ENCODE measurements at regions not wholly inside any gene's neighbourhood (a gene's known extent, or its start where the extent isn't known, plus 50 kb on each side); places are given as distances from the start of the nearest gene placed in this dataset.

DNA sequence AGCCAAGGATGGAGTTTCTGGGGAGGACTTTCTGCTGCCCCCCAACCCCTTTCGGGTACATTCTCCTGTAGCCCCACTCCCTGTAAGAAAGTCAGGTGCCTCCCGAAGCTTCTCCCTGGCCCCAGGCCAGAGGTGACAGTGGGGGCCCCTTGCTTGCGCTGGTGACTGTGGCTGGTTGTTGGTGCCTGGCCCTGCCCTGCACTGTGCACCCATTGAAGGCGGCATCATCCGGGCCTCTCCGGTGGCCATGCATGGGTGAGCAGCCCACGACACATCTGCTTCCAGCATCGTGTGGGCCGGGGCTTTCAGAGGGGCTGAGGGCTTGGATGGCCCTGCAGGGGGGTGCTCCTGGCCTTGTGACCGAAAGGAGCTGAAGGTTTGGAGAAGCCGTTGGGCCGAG, 297.0 kb downstream of the SEC14L1 start (continued):
- no peak for TF ChIP-seq PCBP2 (IDR thresholded peaks at IDR 0.05; ENCODE audit: low read depth, low read length, poor library complexity, severe bottlenecking)
- no peak for TF ChIP-seq ZNF436 (CRISPR knock-in tag; IDR thresholded peaks at IDR 0.05)
- no peak for TF ChIP-seq EP400 (IDR thresholded peaks at IDR 0.05)

DNA sequence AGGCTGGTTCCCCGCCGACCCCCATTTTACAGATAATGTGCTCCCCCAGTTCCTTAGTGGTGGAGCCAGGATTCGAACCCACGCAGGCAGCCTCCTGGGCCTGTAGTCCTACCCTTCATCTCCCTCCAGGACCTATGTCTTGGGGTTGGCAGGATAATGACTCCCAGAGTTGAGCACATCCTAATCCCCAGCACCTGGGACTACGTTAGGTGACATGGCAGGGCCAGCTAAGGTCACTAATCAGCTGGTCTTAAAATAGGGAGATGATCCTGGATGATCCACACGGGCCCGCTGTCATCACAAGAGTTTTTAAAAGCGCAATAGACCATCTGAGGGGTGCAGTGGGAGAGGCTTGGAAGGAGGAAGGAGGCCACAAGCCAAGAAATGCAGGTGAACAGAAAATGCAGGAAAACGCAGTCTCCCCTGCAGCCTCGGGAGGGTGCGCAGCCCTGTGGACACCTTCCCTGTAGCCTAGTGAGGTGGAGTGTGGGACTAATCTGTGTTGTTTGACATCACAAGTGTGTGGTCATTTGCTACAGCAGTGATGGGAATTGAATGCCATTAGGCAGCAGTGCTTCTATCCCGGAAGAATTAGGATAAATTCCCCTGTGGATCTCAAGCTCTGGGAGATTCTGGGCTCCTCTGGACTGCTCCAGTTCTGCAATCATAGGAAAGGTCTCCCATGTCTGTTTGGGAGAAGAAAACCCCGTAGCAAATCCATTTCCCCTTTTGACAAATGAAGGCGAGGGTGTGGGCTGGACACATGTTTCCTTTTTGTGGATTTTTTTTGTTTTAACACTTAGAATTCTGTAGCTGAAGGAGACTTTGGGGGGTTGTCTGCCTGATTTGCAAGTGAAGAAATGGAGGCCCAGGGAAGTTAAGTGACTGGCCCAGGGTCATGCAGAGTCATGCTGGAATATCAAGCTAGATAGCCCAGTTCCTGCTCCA, 297.7 kb downstream of the SEC14L1 start:
- Histone ChIP-seq H3K4me3 (no peak overlapping the region), H3K79me2 (ENCODE audit: control insufficient read depth, insufficient read depth, low read length) (peaks cover 51% of the 10 kb centered on the region), H3K9me3 (replicated peaks; ENCODE audit: control insufficient read depth, insufficient read depth, low read depth, low read length) (no peaks in the 10 kb centered on the region), H3K4me2 (ENCODE audit: insufficient read depth, low read length) (no peak overlapping the region), H3K27me3 (ENCODE audit: control insufficient read depth in 2 of 2, insufficient read depth in 2 of 2, low read length in 2 of 2) (no peaks in the 10 kb centered on the region), H3K9me1 (ENCODE audit: control insufficient read depth, insufficient read depth, low read length) (peaks cover 7% of the 10 kb centered on the region), H3K36me3 (ENCODE audit: control insufficient read depth, insufficient read depth, low read length) (peaks cover 13% of the 10 kb centered on the region; the same call in 1 of the 3 replicates), H3K27ac (ENCODE audit: extremely low read depth, low read depth, low read length) (0 out of 3 replicates have a peak overlapping the region, but pooled peaks have one; percentile 10), H4K20me1 (replicated peaks; ENCODE audit: control insufficient read depth, insufficient read depth, low read length) (peaks cover 53% of the 10 kb centered on the region), H3K9ac (ENCODE audit: insufficient read depth in 1 of 2, low read depth in 2 of 2, low read length in 2 of 2) (peak overlapping the region in 1 of 2 experiments; percentile 43; a peak in 2 of 4 replicates), H3K4me1 (replicated peaks in 1 of 2; ENCODE audit: control insufficient read depth in 2 of 2, insufficient read depth in 2 of 2, low read length in 2 of 2) (peaks cover 36 to 58% of the 10 kb centered on the region in 2 experiments), H2AFZ (ENCODE audit: low read depth, low read length) (no peak overlapping the region)
- in situ Hi-C loops (cut with MboI) (no loop called here), intact Hi-C loops (cut with micrococcal nuclease) (no loop called here)
- DNase-seq (ENCODE audit: extremely low read depth in 1 of 4, low spot score in 3 of 4) (no peak), ATAC-seq (peak; percentile 53; the same call in 2 of the 3 replicates), FAIRE-seq (no peak)
- 81% methylated on average over 14 of the region's 14 CpGs for WGBS (ENCODE audit: insufficient coverage, low coverage, missing lambda C conversion rate)
- ChIA-PET POLR2A (interaction anchor here (1.1 to 1.6 kb wide), 2 partner anchors 9 to 10 kb away, joined by 3 to 6 read pairs; no protein-coding TSS in a partner anchor), CTCF (ENCODE audit: low intra/inter-chr PET ratio) (no interaction called here)
- TF ChIP-seq RBM22 (IDR thresholded peaks at IDR 0.05; ENCODE audit: low read depth, low read length, poor library complexity, severe bottlenecking) (no peak), ZNF431 (CRISPR knock-in tag; IDR thresholded peaks at IDR 0.05) (no peak), RAD21 (CRISPR knock-in tag; conservative IDR thresholded peaks at IDR 0.05 in 1 of 2, IDR thresholded peaks at IDR 0.05 in 1 of 2) (0 out of 4 replicates have a peak, but pooled peaks of 1 of the 2 experiments have one; percentile 20), SPI1 (IDR thresholded peaks at IDR 0.05; ENCODE audit: borderline replicate concordance, low read depth, low read length) (peak; percentile 72; the same call in 1 of the 2 replicates)
- BruUV-seq (replicated peaks): TSS peak; percentile 18
